WERI-Rb-1 (cell line): ENCODE measurements at regions not wholly inside any gene's neighbourhood (a gene's known extent, or its start where the extent isn't known, plus 50 kb on each side); places are given as distances from the start of the nearest gene placed in this dataset.

ENCODE experiments used
- DNase-seq: peaks from one replicate; pipeline ENCODE4 v3.0.0-alpha.2; 2020
- H3K27ac ChIP-seq: fragments of 250-450 bp; sonication (Bioruptor Pico); 2 replicates; pipeline ENCODE4 v1.5.1; 2020; ENCODE audit warnings: mild to moderate bottlenecking, moderate library complexity
- H3K27me3 ChIP-seq: fragments of 250-450 bp; sonication (Bioruptor Pico); 2 replicates; pipeline ENCODE4 v1.5.1; 2021; ENCODE audit warnings: mild to moderate bottlenecking, low read depth, moderate library complexity; ENCODE audit not compliant: insufficient read depth, severe bottlenecking
- H3K36me3 ChIP-seq: fragments of 250-450 bp; sonication (Bioruptor Pico); 2 replicates; pipeline ENCODE4 v1.5.1; 2020; ENCODE audit warnings: mild to moderate bottlenecking, moderate library complexity
- H3K4me3 ChIP-seq: 2 replicates; pipeline ENCODE4 v1.5.1; 2011; ENCODE audit warnings: low read depth, mild to moderate bottlenecking, control low read depth, low read length
- H3K9me3 ChIP-seq: fragments of 250-450 bp; sonication (Bioruptor Pico); 2 replicates; pipeline ENCODE4 v1.5.1; 2021; ENCODE audit warnings: mild to moderate bottlenecking, moderate library complexity; ENCODE audit not compliant: severe bottlenecking
- TF ChIP-seq, protein P1 (sequence below): IDR thresholded peaks from 2 replicates; pipeline ENCODE4 v1.5.1; 2011; ENCODE audit warnings: low read depth, mild to moderate bottlenecking, control low read depth, inconsistent platforms, low read length

DNA sequence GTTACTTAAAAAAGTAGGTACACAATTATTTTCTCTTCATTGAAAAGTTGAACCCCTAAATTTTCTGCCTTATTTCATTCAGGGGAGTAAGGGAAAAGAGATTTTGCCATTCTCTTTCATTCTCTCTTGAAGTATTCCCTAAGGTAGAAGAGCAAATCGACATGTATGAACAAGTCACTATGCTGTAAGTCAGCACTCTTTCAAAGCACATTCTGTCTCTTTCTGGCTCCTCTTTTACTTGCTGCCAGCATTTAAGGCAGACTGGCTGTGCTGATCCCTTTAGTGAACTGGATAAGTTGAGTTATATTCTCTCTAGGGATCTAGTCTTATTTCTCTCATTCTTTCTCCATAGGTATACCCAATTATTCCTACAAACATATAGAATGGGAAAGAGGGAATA lies 222.3 kb upstream of the ZWINT start:
- TF ChIP-seq, protein P1, sequence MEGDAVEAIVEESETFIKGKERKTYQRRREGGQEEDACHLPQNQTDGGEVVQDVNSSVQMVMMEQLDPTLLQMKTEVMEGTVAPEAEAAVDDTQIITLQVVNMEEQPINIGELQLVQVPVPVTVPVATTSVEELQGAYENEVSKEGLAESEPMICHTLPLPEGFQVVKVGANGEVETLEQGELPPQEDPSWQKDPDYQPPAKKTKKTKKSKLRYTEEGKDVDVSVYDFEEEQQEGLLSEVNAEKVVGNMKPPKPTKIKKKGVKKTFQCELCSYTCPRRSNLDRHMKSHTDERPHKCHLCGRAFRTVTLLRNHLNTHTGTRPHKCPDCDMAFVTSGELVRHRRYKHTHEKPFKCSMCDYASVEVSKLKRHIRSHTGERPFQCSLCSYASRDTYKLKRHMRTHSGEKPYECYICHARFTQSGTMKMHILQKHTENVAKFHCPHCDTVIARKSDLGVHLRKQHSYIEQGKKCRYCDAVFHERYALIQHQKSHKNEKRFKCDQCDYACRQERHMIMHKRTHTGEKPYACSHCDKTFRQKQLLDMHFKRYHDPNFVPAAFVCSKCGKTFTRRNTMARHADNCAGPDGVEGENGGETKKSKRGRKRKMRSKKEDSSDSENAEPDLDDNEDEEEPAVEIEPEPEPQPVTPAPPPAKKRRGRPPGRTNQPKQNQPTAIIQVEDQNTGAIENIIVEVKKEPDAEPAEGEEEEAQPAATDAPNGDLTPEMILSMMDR, result no peak
- Histone ChIP-seq H3K9me3 (no peaks in the 10 kb centered on the region), H3K4me3 (no peak overlapping the region), H3K27ac (no peak overlapping the region), H3K36me3 (no peaks in the 10 kb centered on the region), H3K27me3 (no peaks in the 10 kb centered on the region)
- no peak for DNase-seq

DNA sequence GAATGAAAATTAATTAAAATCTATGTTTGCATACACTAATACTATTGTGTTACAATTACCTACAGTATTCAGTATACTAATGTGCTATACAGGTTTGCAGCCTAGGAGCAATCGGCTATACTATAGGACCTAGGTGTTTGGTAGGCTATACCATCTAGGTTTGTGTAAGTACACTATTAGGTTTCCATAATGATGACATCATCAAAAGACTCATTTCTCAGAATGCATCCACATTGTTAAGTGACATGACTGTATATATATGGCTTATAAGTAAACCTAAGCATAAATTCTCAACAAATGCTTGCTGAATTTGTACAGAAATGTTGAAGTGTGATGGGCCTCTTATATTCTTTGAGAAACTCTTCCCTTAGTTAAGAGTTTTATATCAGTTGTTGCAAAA lies 206.5 kb upstream of the ZWINT start:
- no peak for DNase-seq
- TF ChIP-seq, protein P1, result no peak
- no peak overlapping the region for H3K27ac ChIP-seq
- H3K36me3 ChIP-seq, result no peaks in the 10 kb centered on the region
- no peaks in the 10 kb centered on the region for H3K27me3 ChIP-seq
- H3K9me3 ChIP-seq, result peaks cover 9% of the 10 kb centered on the region
- no peak overlapping the region for H3K4me3 ChIP-seq

DNA sequence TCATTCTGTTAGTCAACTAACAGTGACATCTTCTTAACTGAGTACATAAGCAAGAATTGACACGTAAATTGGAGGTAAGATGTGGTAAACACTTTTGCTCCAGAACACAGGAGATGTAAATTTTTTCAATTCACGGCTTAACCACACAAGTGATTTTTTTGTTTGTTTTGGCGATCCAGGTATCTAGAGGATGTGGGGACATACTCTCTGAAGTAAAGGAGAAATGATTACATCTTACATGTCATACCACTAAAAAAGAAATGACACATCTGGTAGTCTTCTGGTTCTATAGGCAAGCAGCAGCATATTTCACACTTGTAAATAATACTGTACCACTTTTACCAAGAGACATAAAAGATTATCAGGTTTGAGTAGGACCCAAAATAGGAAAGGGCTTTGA lies 200.3 kb upstream of the ZWINT start:
- TF ChIP-seq, protein P1, result no peak
- H3K36me3 ChIP-seq, result no peaks in the 10 kb centered on the region
- no peaks in the 10 kb centered on the region for H3K9me3 ChIP-seq
- no peak overlapping the region for H3K27ac ChIP-seq
- no peaks in the 10 kb centered on the region for H3K27me3 ChIP-seq
- H3K4me3 ChIP-seq, result no peak overlapping the region
- DNase-seq, result no peak

DNA sequence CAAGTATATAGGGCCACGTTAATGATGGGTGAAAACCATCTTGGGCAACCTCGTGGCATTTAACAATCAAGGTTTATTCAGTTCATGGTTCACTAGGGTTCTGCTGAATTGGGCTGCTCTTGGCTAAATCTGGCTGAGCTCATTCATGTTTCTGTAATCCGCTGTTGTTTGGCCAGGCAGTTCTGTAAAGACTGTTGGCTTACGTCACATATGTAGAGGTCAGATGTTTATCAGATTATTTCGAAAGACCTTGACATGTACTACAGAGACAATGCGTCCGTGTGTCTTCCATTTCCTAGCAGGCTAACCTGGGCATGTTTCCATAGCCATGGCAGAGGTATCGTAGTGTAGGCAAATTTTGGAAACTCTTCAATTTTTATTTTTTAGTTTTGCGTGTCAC lies 190.0 kb upstream of the ZWINT start:
- no peak for DNase-seq
- Histone ChIP-seq H3K27me3 (no peaks in the 10 kb centered on the region), H3K36me3 (no peaks in the 10 kb centered on the region), H3K27ac (no peak overlapping the region), H3K9me3 (no peaks in the 10 kb centered on the region), H3K4me3 (no peak overlapping the region)
- TF ChIP-seq, protein P1, result no peak

DNA sequence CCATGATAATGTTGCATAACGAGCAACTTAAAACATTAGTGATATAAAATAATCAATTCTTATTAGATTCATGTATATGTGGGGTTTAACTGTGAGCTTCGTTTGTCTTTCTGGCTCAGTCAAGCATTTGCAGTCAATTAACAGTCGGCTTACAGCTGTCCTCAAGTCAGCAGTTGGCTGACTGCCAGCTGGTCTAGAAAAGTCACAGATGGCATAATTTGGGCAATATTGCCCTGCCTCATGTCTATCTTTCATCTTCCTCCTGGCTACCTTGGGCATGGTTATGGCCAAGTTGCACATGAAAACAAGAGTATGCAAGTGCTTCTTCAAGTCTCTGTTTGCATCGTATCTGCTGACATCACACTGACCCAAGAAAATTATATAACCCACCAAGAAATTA lies 186.1 kb upstream of the ZWINT start:
- H3K27me3 ChIP-seq, result no peaks in the 10 kb centered on the region
- no peak for DNase-seq
- H3K9me3 ChIP-seq, result no peaks in the 10 kb centered on the region
- H3K4me3 ChIP-seq, result no peak overlapping the region
- TF ChIP-seq, protein P1, result no peak
- no peaks in the 10 kb centered on the region for H3K36me3 ChIP-seq
- H3K27ac ChIP-seq, result no peak overlapping the region

DNA sequence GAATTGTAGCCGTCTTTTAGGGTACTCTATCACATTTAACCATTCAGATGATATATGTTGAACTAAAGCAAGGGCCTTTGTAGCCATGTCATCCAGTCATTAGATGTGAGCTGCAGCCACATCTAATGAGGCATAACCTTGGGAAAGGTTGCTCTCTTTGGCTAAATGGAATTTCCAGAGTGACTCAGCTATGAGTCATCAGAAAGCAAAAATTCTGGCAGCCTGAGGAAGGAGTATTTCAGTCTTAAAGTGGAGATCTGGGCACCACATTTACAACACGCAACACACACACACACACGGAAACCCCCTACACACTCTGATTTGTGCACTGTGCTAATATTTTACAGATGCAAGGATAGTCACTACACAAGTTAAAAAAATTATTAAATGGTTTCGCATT lies 176.9 kb upstream of the ZWINT start:
- H3K9me3 ChIP-seq, result no peaks in the 10 kb centered on the region
- DNase-seq, result no peak
- no peaks in the 10 kb centered on the region for H3K27me3 ChIP-seq
- TF ChIP-seq, protein P1, result no peak
- no peak overlapping the region for H3K27ac ChIP-seq
- H3K36me3 ChIP-seq, result no peaks in the 10 kb centered on the region
- no peak overlapping the region for H3K4me3 ChIP-seq
